Neural cell (in vitro differentiated cells): ENCODE measurements at regions not wholly inside any gene's neighbourhood (a gene's known extent, or its start where the extent isn't known, plus 50 kb on each side); places are given as distances from the start of the nearest gene placed in this dataset.

Source experiments
- H2AFZ ChIP-seq: fragments of 200-600, 300-800 bp; sonication (generic), shearing (Covaris generic); 2 replicates; pipeline ENCODE4 v1.6.0; 2014; ENCODE audit warnings: low read depth, mild to moderate bottlenecking, antibody characterized with exemption, low read length, moderate library complexity
- H3F3A ChIP-seq: fragments of 200-600 bp; shearing (Covaris generic); 2 replicates; pipeline ENCODE4 v1.6.1; 2016; ENCODE audit warnings: mild to moderate bottlenecking, moderate library complexity, mixed read lengths, antibody characterized with exemption, low read length; ENCODE audit not compliant: insufficient read depth, poor library complexity, severe bottlenecking
- H3K27ac ChIP-seq: fragments of 200-600, 300-800 bp; sonication (generic), shearing (Covaris generic); 2 replicates; pipeline ENCODE4 v1.5.1; 2014; ENCODE audit warnings: mild to moderate bottlenecking, low read length, moderate library complexity
- H3K27me3 ChIP-seq: fragments of 300-800, 200-600 bp; sonication (generic), shearing (Covaris generic); 2 replicates; pipeline ENCODE4 v1.6.0; 2014; ENCODE audit warnings: mild to moderate bottlenecking, low read depth, low read length, moderate library complexity; ENCODE audit not compliant: insufficient read depth
- H3K36me3 ChIP-seq: fragments of 300-800, 200-600 bp; sonication (generic), shearing (Covaris generic); 2 replicates; pipeline ENCODE4 v1.5.1; 2014; ENCODE audit warnings: mild to moderate bottlenecking, antibody characterized with exemption, low read length, moderate library complexity; ENCODE audit not compliant: insufficient read depth
- H3K4me2 ChIP-seq: fragments of 300-800, 200-600 bp; sonication (generic), shearing (Covaris generic); 2 replicates; pipeline ENCODE4 v1.6.0; 2014; ENCODE audit warnings: mild to moderate bottlenecking, low read length
- H3K4me3 ChIP-seq: fragments of 300-800, 200-600 bp; sonication (generic), shearing (Covaris generic); 2 replicates; pipeline ENCODE4 v1.5.1; 2014; ENCODE audit warnings: mild to moderate bottlenecking, low read length, moderate library complexity
- H3K79me2 ChIP-seq: fragments of 200-600 bp; shearing (Covaris generic); replicated peaks from 2 replicates; pipeline ENCODE4 v1.6.0; 2014; ENCODE audit warnings: mild to moderate bottlenecking, low read length, moderate library complexity; ENCODE audit not compliant: insufficient read depth
- H3K9ac ChIP-seq: fragments of 300-800, 200-600 bp; sonication (generic), shearing (Covaris generic); 2 replicates; pipeline ENCODE4 v1.6.1; 2016; ENCODE audit warnings: mild to moderate bottlenecking, low read length, mixed read lengths
- H3K9me2 ChIP-seq: fragments of 200-600 bp; shearing (Covaris generic); 2 replicates; pipeline ENCODE4 v1.6.1; 2016; ENCODE audit warnings: mild to moderate bottlenecking, low read length, mixed read lengths; ENCODE audit not compliant: insufficient read depth
- H3K9me3 ChIP-seq: fragments of 200-600, 300-800 bp; sonication (generic), shearing (Covaris generic); 2 replicates; pipeline ENCODE4 v1.6.1; 2016; ENCODE audit warnings: mild to moderate bottlenecking, mixed run types, low read length, moderate library complexity, mixed read lengths
- H4K20me1 ChIP-seq: fragments of 200-600 bp; shearing (Covaris generic); 2 replicates; pipeline ENCODE4 v1.6.1; 2016; ENCODE audit warnings: mild to moderate bottlenecking, mixed run types; ENCODE audit not compliant: insufficient read depth
- EP300 ChIP-seq: fragments of 450-650 bp; conservative IDR thresholded peaks from 2 replicates; pipeline ENCODE4 v1.6.1; 2014; ENCODE audit warnings: antibody characterized with exemption, mild to moderate bottlenecking, moderate library complexity; ENCODE audit not compliant: poor library complexity, severe bottlenecking
- EZH2 ChIP-seq: fragments of 200-600, 300-800 bp; shearing (Covaris generic), sonication (generic); IDR thresholded peaks from 2 replicates; pipeline ENCODE4 v1.6.1; 2014; ENCODE audit warnings: antibody characterized with exemption, low read length, borderline replicate concordance, mild to moderate bottlenecking; ENCODE audit not compliant: insufficient read depth, poor library complexity, severe bottlenecking
- MXI1 ChIP-seq: fragments of 450-650 bp; conservative IDR thresholded peaks from 2 replicates; pipeline ENCODE4 v1.6.1; 2014; ENCODE audit warnings: antibody characterized with exemption, mild to moderate bottlenecking; ENCODE audit not compliant: poor library complexity, severe bottlenecking
- POLR2AphosphoS5 ChIP-seq: IDR thresholded peaks from 2 replicates; pipeline ENCODE4 v1.6.1; 2012
- RAD21 ChIP-seq: fragments of 450-650 bp; conservative IDR thresholded peaks from 2 replicates; pipeline ENCODE4 v1.6.1; 2014; ENCODE audit warnings: antibody characterized with exemption, mild to moderate bottlenecking, moderate library complexity
- SMC3 ChIP-seq: fragments of 450-650 bp; conservative IDR thresholded peaks from 2 replicates; pipeline ENCODE4 v1.6.1; 2014; ENCODE audit warnings: antibody characterized with exemption, mild to moderate bottlenecking, moderate library complexity; ENCODE audit not compliant: poor library complexity
- TAF1 ChIP-seq: IDR thresholded peaks from 2 replicates; pipeline ENCODE4 v1.6.1; 2012; ENCODE audit warnings: low read depth
- TF ChIP-seq, protein P1 (sequence below): fragments of 450-650 bp; IDR thresholded peaks from 2 replicates; pipeline ENCODE4 v1.5.1; 2014; ENCODE audit warnings: antibody characterized with exemption, mild to moderate bottlenecking, moderate library complexity; ENCODE audit not compliant: poor library complexity, severe bottlenecking
- TF ChIP-seq, protein P2 (sequence below): IDR thresholded peaks from 2 replicates; pipeline ENCODE4 v1.6.1; 2012; ENCODE audit warnings: borderline replicate concordance

DNA sequence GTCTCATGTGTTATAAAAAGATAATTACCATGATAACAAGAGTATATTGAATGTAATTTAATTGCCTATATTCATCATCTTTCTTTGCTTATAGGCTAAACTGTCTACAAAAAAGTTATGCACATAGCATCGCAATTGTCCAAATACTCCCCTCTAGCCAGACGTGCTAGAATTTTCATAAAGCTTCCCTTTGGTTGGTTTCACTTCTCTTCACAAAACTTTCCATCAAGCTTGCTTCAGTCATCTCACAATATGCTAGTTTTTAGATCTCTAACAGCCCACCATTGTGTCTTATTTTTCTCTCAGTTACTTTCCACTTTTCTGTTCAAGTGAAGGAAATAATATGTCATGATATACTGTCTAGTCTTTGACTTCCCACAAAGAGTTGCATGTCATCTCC is 448.3 kb upstream of the SPANXN1 start:
- Histone ChIP-seq H4K20me1 (no peaks in the 10 kb centered on the region), H3K9me2 (no peaks in the 10 kb centered on the region), H3K9ac (no peak overlapping the region), H3K27ac (no peak overlapping the region), H3K79me2 (no peaks in the 10 kb centered on the region), H2AFZ (no peak overlapping the region), H3F3A (no peaks in the 10 kb centered on the region), H3K4me3 (no peak overlapping the region), H3K4me2 (no peak overlapping the region), H3K9me3 (no peaks in the 10 kb centered on the region), H3K27me3 (no peaks in the 10 kb centered on the region), H3K36me3 (no peaks in the 10 kb centered on the region)
- TF ChIP-seq RAD21 (no peak), POLR2AphosphoS5 (no peak), MXI1 (no peak), EP300 (no peak), SMC3 (no peak), EZH2 (no peak), TAF1 (no peak)
- TF ChIP-seq, protein P1, sequence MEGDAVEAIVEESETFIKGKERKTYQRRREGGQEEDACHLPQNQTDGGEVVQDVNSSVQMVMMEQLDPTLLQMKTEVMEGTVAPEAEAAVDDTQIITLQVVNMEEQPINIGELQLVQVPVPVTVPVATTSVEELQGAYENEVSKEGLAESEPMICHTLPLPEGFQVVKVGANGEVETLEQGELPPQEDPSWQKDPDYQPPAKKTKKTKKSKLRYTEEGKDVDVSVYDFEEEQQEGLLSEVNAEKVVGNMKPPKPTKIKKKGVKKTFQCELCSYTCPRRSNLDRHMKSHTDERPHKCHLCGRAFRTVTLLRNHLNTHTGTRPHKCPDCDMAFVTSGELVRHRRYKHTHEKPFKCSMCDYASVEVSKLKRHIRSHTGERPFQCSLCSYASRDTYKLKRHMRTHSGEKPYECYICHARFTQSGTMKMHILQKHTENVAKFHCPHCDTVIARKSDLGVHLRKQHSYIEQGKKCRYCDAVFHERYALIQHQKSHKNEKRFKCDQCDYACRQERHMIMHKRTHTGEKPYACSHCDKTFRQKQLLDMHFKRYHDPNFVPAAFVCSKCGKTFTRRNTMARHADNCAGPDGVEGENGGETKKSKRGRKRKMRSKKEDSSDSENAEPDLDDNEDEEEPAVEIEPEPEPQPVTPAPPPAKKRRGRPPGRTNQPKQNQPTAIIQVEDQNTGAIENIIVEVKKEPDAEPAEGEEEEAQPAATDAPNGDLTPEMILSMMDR = no peak
- TF ChIP-seq, protein P2, sequence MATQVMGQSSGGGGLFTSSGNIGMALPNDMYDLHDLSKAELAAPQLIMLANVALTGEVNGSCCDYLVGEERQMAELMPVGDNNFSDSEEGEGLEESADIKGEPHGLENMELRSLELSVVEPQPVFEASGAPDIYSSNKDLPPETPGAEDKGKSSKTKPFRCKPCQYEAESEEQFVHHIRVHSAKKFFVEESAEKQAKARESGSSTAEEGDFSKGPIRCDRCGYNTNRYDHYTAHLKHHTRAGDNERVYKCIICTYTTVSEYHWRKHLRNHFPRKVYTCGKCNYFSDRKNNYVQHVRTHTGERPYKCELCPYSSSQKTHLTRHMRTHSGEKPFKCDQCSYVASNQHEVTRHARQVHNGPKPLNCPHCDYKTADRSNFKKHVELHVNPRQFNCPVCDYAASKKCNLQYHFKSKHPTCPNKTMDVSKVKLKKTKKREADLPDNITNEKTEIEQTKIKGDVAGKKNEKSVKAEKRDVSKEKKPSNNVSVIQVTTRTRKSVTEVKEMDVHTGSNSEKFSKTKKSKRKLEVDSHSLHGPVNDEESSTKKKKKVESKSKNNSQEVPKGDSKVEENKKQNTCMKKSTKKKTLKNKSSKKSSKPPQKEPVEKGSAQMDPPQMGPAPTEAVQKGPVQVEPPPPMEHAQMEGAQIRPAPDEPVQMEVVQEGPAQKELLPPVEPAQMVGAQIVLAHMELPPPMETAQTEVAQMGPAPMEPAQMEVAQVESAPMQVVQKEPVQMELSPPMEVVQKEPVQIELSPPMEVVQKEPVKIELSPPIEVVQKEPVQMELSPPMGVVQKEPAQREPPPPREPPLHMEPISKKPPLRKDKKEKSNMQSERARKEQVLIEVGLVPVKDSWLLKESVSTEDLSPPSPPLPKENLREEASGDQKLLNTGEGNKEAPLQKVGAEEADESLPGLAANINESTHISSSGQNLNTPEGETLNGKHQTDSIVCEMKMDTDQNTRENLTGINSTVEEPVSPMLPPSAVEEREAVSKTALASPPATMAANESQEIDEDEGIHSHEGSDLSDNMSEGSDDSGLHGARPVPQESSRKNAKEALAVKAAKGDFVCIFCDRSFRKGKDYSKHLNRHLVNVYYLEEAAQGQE = no peak

DNA sequence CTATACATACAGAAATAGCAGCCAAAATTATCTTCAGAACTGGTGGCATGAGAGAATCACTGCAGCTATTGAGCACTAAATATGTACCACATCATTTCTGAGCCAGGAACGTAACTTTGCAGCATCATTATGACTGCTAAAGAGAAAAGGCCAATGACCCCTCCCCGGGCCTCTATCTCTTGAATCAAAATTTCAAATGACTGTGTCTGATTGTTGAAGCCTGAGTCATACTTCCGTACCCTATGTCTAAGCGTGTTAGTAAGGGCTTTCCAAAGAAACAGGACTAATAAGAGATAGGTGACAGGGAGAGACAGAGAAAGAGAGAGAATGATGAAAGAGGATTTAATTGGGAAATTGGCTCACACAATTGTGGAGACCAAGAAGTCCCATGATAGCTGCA is 445.5 kb upstream of the SPANXN1 start:
- Histone ChIP-seq H3K79me2 (no peaks in the 10 kb centered on the region), H4K20me1 (no peaks in the 10 kb centered on the region), H3K4me3 (no peak overlapping the region), H3K9ac (no peak overlapping the region), H3K27ac (no peak overlapping the region), H3K27me3 (no peaks in the 10 kb centered on the region), H3K4me2 (no peak overlapping the region), H3K9me2 (no peaks in the 10 kb centered on the region), H3K9me3 (no peaks in the 10 kb centered on the region), H3F3A (no peaks in the 10 kb centered on the region), H3K36me3 (no peaks in the 10 kb centered on the region), H2AFZ (no peak overlapping the region)
- TF ChIP-seq SMC3 = no peak
- TF ChIP-seq POLR2AphosphoS5 = no peak
- no peak for TF ChIP-seq EP300
- TF ChIP-seq, protein P1 = no peak
- TF ChIP-seq RAD21 = no peak
- TF ChIP-seq MXI1 = no peak
- TF ChIP-seq TAF1 = no peak
- TF ChIP-seq EZH2 = no peak
